ENCODE measurements at regions not wholly inside any gene's neighbourhood (a gene's known extent, or its start where the extent isn't known, plus 50 kb on each side); places are given as distances from the start of the nearest gene placed in this dataset.

DNA sequence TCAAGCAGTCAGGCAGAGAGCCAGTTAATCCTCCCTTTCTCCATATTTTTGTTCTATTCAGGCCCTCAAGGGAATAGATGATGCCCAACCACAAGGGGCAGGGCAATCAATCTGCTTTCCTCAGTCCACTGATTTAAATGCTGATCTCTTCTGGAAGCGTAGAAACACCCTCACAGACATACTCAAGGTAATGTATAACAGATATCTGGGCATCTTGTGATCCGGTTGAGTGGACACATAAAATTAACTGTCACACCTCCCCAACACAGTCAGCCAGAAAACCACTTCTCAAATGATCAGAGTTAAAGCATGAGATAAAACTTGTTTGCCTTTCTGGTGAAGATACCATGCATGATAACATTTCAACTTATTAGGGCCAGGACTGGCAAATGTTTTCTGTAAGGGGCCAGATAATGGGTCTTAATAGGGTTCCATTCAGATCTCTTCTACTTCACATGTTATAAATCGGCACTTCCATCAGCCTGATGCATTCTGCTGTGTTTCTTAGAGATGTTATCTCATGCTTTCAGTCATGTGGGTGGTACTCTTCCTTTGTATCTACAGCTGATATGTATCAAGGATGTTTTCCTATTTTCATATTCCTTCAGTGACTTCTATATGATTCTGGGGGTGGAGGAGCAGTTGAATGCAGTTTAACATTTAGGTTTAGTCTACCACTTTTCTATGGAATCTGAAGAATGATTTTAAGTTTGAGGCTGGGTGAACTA is 58.9 kb upstream of the CNTLN start:
- TF ChIP-seq NR1H2 (CRISPR knock-in tag; IDR thresholded peaks at IDR 0.05; ENCODE audit: borderline replicate concordance, low read depth) (no peak), CEBPZ (IDR thresholded peaks at IDR 0.05; ENCODE audit: low read length) (no peak)
- WGBS (ENCODE audit: low lambda C conversion rate) = 27% methylated on average over 3 of the region's 3 CpGs
- no peak overlapping the region for H3K9ac ChIP-seq (ENCODE audit: insufficient read depth, low read depth, low read length)
- no peak overlapping the region for H3K4me3 ChIP-seq (replicated peaks in 1 of 3; ENCODE audit: insufficient read depth in 1 of 3, low read depth in 2 of 3, low read length in 3 of 3)
- DNase-seq (ENCODE audit: low spot score) = no peak
- FAIRE-seq = no peak
- ChIA-PET CTCF (ENCODE audit: low intra/inter-chr PET ratio, low total read pairs) (no interaction called here), POLR2A (no interaction called here)
- H3K27ac ChIP-seq (ENCODE audit: extremely low read length, insufficient read depth, low read length) = no peak overlapping the region
- H3K27me3 ChIP-seq (ENCODE audit: control insufficient read depth in 1 of 2, insufficient read depth in 2 of 2, low read length in 2 of 2) = no peaks in the 10 kb centered on the region
- H3K9me3 ChIP-seq (ENCODE audit: low read length) = no peaks in the 10 kb centered on the region; the same call in 1 of the 2 replicates
- H4K20me1 ChIP-seq (ENCODE audit: insufficient read depth, low read length) = no peaks in the 10 kb centered on the region
- intact Hi-C loops (cut with micrococcal nuclease; ENCODE audit: unreplicated experiment) = no loop called here
- no peaks in the 10 kb centered on the region for H3K79me2 ChIP-seq (ENCODE audit: insufficient read depth, low read length)
- in situ Hi-C loops (cut with HindIII; ENCODE audit: extremely low pct_ligation_motif_present, low pct_unique_long_range_greater_than_20kb) = no loop called here
- no peaks in the 10 kb centered on the region for H3K36me3 ChIP-seq (replicated peaks in 1 of 2; ENCODE audit: control insufficient read depth in 1 of 2, insufficient read depth in 2 of 2, low read length in 2 of 2)
- no peak overlapping the region for H3K4me2 ChIP-seq (ENCODE audit: low read depth, low read length)
- no peaks in the 10 kb centered on the region for H3K4me1 ChIP-seq (ENCODE audit: insufficient read depth, low read length)
- BruUV-seq (replicated peaks) = no TSS peak
- no peak overlapping the region for H2AFZ ChIP-seq (ENCODE audit: low read length)
- no peak for ATAC-seq

GRCh38 chr9:17075146-17075757 is 59.6 kb upstream of the CNTLN start:
- ChIA-PET CTCF (ENCODE audit: low intra/inter-chr PET ratio, low total read pairs) (no interaction called here), POLR2A (no interaction called here)
- Histone ChIP-seq H2AFZ (ENCODE audit: low read length) (no peak overlapping the region), H3K79me2 (ENCODE audit: insufficient read depth, low read length) (no peaks in the 10 kb centered on the region), H3K4me2 (ENCODE audit: low read depth, low read length) (no peak overlapping the region), H3K27me3 (ENCODE audit: control insufficient read depth in 1 of 2, insufficient read depth in 2 of 2, low read length in 2 of 2) (no peaks in the 10 kb centered on the region), H3K4me3 (replicated peaks in 1 of 3; ENCODE audit: insufficient read depth in 1 of 3, low read depth in 2 of 3, low read length in 3 of 3) (no peak overlapping the region), H3K27ac (ENCODE audit: extremely low read length, insufficient read depth, low read length) (no peak overlapping the region), H3K36me3 (replicated peaks in 1 of 2; ENCODE audit: control insufficient read depth in 1 of 2, insufficient read depth in 2 of 2, low read length in 2 of 2) (no peaks in the 10 kb centered on the region), H3K4me1 (ENCODE audit: insufficient read depth, low read length) (no peaks in the 10 kb centered on the region), H3K9ac (ENCODE audit: insufficient read depth, low read depth, low read length) (no peak overlapping the region), H4K20me1 (ENCODE audit: insufficient read depth, low read length) (no peaks in the 10 kb centered on the region), H3K9me3 (ENCODE audit: low read length) (no peaks in the 10 kb centered on the region; the same call in 1 of the 2 replicates)
- WGBS (ENCODE audit: low lambda C conversion rate) = 4% methylated on average over 4 of the region's 4 CpGs
- no TSS peak for BruUV-seq (replicated peaks)
- TF ChIP-seq PCBP2 (optimal IDR thresholded peaks at IDR 0.05; ENCODE audit: low read depth, low read length, poor library complexity, severe bottlenecking) (peak; percentile 26), PCBP1 (IDR thresholded peaks at IDR 0.05; ENCODE audit: borderline replicate concordance, low read depth, low read length) (0 out of 2 replicates have a peak, but pooled peaks have one; percentile 66), ZFP36 (IDR thresholded peaks at IDR 0.05; ENCODE audit: borderline replicate concordance, low read depth, low read length, partially characterized antibody) (no peak), GATAD2A (CRISPR knock-in tag; IDR thresholded peaks at IDR 0.05) (no peak), ZNF276 (CRISPR knock-in tag; IDR thresholded peaks at IDR 0.05; ENCODE audit: low read depth) (no peak), ZNF558 (CRISPR knock-in tag; IDR thresholded peaks at IDR 0.05; ENCODE audit: borderline replicate concordance) (no peak), HNRNPK (IDR thresholded peaks at IDR 0.05; ENCODE audit: low read depth, low read length, poor library complexity, severe bottlenecking) (peak; percentile 92)
- in situ Hi-C loops (cut with HindIII; ENCODE audit: extremely low pct_ligation_motif_present, low pct_unique_long_range_greater_than_20kb) = no loop called here
- DNase-seq (ENCODE audit: low spot score) = no peak
- intact Hi-C loops (cut with micrococcal nuclease; ENCODE audit: unreplicated experiment) = no loop called here
- FAIRE-seq = no peak
- ATAC-seq = no peak
